Brain microvascular endothelial cell (primary cell): ENCODE measurements at regions not wholly inside any gene's neighbourhood (a gene's known extent, or its start where the extent isn't known, plus 50 kb on each side); places are given as distances from the start of the nearest gene placed in this dataset.

ENCODE experiments used
- DNase-seq: peaks from one replicate; pipeline ENCODE4 v3.0.0-alpha.2; 2020
- H3K27ac ChIP-seq: fragments of 250-450 bp; sonication (Bioruptor Pico); 2 replicates; pipeline ENCODE4 v1.5.1; 2020; ENCODE audit warnings: mild to moderate bottlenecking, moderate library complexity
- H3K27me3 ChIP-seq: fragments of 250-450 bp; sonication (Bioruptor Pico); replicated peaks from 2 replicates; pipeline ENCODE4 v1.5.1; 2020; ENCODE audit warnings: mild to moderate bottlenecking
- H3K36me3 ChIP-seq: fragments of 250-450 bp; sonication (Bioruptor Pico); replicated peaks from 2 replicates; pipeline ENCODE4 v1.5.1; 2020; ENCODE audit warnings: mild to moderate bottlenecking
- H3K4me3 ChIP-seq: 2 replicates; pipeline ENCODE4 v1.5.1; 2011; ENCODE audit warnings: low read depth, mild to moderate bottlenecking, control low read depth, low read length, moderate library complexity
- in situ Hi-C: cut with HindIII; loops from 2 replicates; pipeline ENCODE4 v1.10.0; 2017; ENCODE audit warnings: low sequenced_read_pairs, low pct_ligation_motif_present
- TF ChIP-seq, protein P1 (sequence below): IDR thresholded peaks from 2 replicates; pipeline ENCODE4 v1.5.1; 2011; ENCODE audit warnings: low read depth, mild to moderate bottlenecking, moderate library complexity, low read length, control low read depth, inconsistent platforms; ENCODE audit errors: missing control alignments

- Histone ChIP-seq H3K4me3 (no peak overlapping the region), H3K27me3 (no peaks in the 10 kb centered on the region), H3K36me3 (no peaks in the 10 kb centered on the region), H3K27ac (no peak overlapping the region)
- TF ChIP-seq, protein P1, sequence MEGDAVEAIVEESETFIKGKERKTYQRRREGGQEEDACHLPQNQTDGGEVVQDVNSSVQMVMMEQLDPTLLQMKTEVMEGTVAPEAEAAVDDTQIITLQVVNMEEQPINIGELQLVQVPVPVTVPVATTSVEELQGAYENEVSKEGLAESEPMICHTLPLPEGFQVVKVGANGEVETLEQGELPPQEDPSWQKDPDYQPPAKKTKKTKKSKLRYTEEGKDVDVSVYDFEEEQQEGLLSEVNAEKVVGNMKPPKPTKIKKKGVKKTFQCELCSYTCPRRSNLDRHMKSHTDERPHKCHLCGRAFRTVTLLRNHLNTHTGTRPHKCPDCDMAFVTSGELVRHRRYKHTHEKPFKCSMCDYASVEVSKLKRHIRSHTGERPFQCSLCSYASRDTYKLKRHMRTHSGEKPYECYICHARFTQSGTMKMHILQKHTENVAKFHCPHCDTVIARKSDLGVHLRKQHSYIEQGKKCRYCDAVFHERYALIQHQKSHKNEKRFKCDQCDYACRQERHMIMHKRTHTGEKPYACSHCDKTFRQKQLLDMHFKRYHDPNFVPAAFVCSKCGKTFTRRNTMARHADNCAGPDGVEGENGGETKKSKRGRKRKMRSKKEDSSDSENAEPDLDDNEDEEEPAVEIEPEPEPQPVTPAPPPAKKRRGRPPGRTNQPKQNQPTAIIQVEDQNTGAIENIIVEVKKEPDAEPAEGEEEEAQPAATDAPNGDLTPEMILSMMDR = no peak
- no peak for DNase-seq
- in situ Hi-C loops = no loop called here
Measured at GRCh38 chr13:91295712-91296410, 51.6 kb upstream of the MIR17HG start.

DNA sequence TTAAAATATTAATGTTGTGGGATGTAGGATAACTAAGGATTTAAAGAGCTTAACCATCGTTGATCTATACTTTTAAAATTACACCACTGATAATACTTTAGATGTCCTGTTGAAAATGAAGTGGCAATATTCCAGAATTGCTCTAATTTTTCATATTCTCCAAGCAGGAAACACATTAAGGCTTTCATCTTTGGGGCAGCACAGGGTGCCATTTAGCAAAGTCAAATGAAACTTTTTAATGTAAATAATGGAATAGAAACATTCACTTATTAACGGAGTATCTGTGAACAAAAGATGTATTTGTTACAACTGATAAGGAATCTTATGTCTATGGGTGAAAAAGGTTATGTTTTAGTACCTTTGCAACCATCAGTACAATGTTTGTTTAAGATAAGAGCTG, 50.0 kb upstream of the MIR17HG start:
- H3K27me3 ChIP-seq = no peaks in the 10 kb centered on the region
- no peak for DNase-seq
- H3K36me3 ChIP-seq = no peaks in the 10 kb centered on the region
- H3K27ac ChIP-seq = no peak overlapping the region
- H3K4me3 ChIP-seq = no peak overlapping the region
- in situ Hi-C loops = no loop called here
- TF ChIP-seq, protein P1 = no peak
